A549 (cell line): ENCODE measurements at regions not wholly inside any gene's neighbourhood (a gene's known extent, or its start where the extent isn't known, plus 50 kb on each side); places are given as distances from the start of the nearest gene placed in this dataset.
A peak's percentile ranks its signal among the peaks of the same experiment; 100 is the strongest.

ENCODE experiments used
- ATAC-seq, 2 experiments: fragments of 200-7000 bp in 1 of 2; fragments of >200 bp in 1 of 2; cut with Nextera tagmentation in 1 of 2; cut with Tn5 transposase in 1 of 2; 3 replicates each; pipeline versions ENCODE4 v1.8.0 to v1.9.1; 2018 to 2020; ENCODE audit warnings: mild to moderate bottlenecking in 1 of 2, moderate library complexity in 1 of 2
- CTCF ChIA-PET: fragments of 300-600 bp; sonication (Branson Sonifier 250); formaldehyde crosslinking; extraction: SDS; loops from one replicate; lab custom pipeline; 2021; ENCODE audit warnings: antibody characterized with exemption, inconsistent platforms; lab: Yijun Ruan, JAX
- POLR2A ChIA-PET: fragments of 350-600 bp; formaldehyde crosslinking; extraction: SDS; loops from one replicate; lab custom pipeline; 2021; ENCODE audit warnings: antibody characterized with exemption, inconsistent platforms; lab: Yijun Ruan, JAX
- DNase-seq, 2 experiments: peaks; one replicate each; pipeline versions ENCODE4 v3.0.0 to v3.0.0-alpha.2; 2011 to 2016; ENCODE audit warnings: low read depth in 1 of 2, low spot score in 1 of 2
- FAIRE-seq: peaks from 2 replicates; lab custom pipeline; 2011; peaks lifted over from hg19 to GRCh38; lab: Jason Lieb, UNC
- H3K27ac ChIP-seq, 2 experiments: fragments of >200 bp; sonication (Bioruptor Twin); formaldehyde crosslinking; 3 replicates each; pipeline ENCODE4 v1.5.1; 2016 to 2017
- H3K4me1 ChIP-seq: fragments of >200 bp; sonication (Bioruptor Twin); formaldehyde crosslinking; 3 replicates; pipeline ENCODE4 v1.6.1; 2016
- H3K4me2 ChIP-seq: fragments of >200 bp; sonication (Bioruptor Twin); formaldehyde crosslinking; 3 replicates; pipeline ENCODE4 v1.6.1; 2016
- H3K4me3 ChIP-seq: fragments of >200 bp; sonication (Bioruptor Twin); formaldehyde crosslinking; 3 replicates; pipeline ENCODE4 v1.5.1; 2016
- H3K9me3 ChIP-seq: fragments of >200 bp; sonication (Bioruptor Twin); formaldehyde crosslinking; 3 replicates; pipeline ENCODE4 v1.6.1; 2016
- CHD2 ChIP-seq: fragments of 150-350 bp; IDR thresholded peaks from 2 replicates; pipeline ENCODE4 v1.6.1; 2014; ENCODE audit warnings: low read length; ENCODE audit not compliant: partially characterized antibody
- EHF ChIP-seq: fragments of 250-450 bp; sonication (Bioruptor Pico); IDR thresholded peaks from 2 replicates; pipeline ENCODE4 v1.5.0; 2020; ENCODE audit warnings: mild to moderate bottlenecking
- EP300 ChIP-seq, 2 experiments: fragments of >200 bp; sonication (Bioruptor Twin); formaldehyde crosslinking; IDR thresholded peaks; 2 replicates in 1 of 2; 3 replicates in 1 of 2; pipeline ENCODE4 v1.6.1; 2016 to 2017
- FOSL2 ChIP-seq, 2 experiments: fragments of 450-650 bp in 1 of 2; fragments of >200 bp in 1 of 2; sonication (Bioruptor Twin) in 1 of 2; formaldehyde crosslinking; IDR thresholded peaks; 2 replicates each; pipeline versions ENCODE4 v1.5.0 to v1.6.1; 2016 to 2020; ENCODE audit warnings: mild to moderate bottlenecking in 1 of 2, moderate library complexity in 1 of 2
- FOXS1 ChIP-seq: fragments of 250-450 bp; sonication (Bioruptor Pico); IDR thresholded peaks from 2 replicates; pipeline ENCODE4 v1.5.0; 2020; ENCODE audit warnings: mild to moderate bottlenecking, moderate library complexity
- GATA3 ChIP-seq: IDR thresholded peaks from 2 replicates; pipeline ENCODE4 v1.6.1; 2012; ENCODE audit warnings: borderline replicate concordance
- HOXA7 ChIP-seq: fragments of 250-450 bp; sonication (Bioruptor Pico); IDR thresholded peaks from 2 replicates; pipeline ENCODE4 v1.5.0; 2020; ENCODE audit warnings: mild to moderate bottlenecking, moderate library complexity
- HOXB13 ChIP-seq: fragments of 250-450 bp; sonication (Bioruptor Pico); IDR thresholded peaks from 2 replicates; pipeline ENCODE4 v1.5.0; 2020; ENCODE audit warnings: low read depth, mild to moderate bottlenecking, moderate library complexity
- HOXB5 ChIP-seq: fragments of 250-450 bp; sonication (Bioruptor Pico); IDR thresholded peaks from 2 replicates; pipeline ENCODE4 v1.5.0; 2020; ENCODE audit warnings: mild to moderate bottlenecking, moderate library complexity
- KDM5A ChIP-seq: fragments of 200-600 bp; sonication (generic); IDR thresholded peaks from 2 replicates; pipeline ENCODE4 v1.6.1; 2016; ENCODE audit warnings: antibody characterized with exemption, mild to moderate bottlenecking
- MAFK ChIP-seq: fragments of 450-650 bp; IDR thresholded peaks from 2 replicates; pipeline ENCODE4 v1.6.1; 2014; ENCODE audit not compliant: partially characterized antibody
- MAZ ChIP-seq: fragments of 150-350 bp; IDR thresholded peaks from 2 replicates; pipeline ENCODE4 v1.6.1; 2014; ENCODE audit warnings: antibody characterized with exemption, low read depth, low read length, borderline replicate concordance
- MYC ChIP-seq: IDR thresholded peaks from 2 replicates; pipeline ENCODE4 v1.6.1; 2012; ENCODE audit warnings: mild to moderate bottlenecking, inconsistent platforms, low read length, improper control_type of control experiment, borderline replicate concordance
- PHF8 ChIP-seq: fragments of 200-600 bp; sonication (generic); IDR thresholded peaks from 2 replicates; pipeline ENCODE4 v1.6.1; 2016; ENCODE audit warnings: low read depth, mild to moderate bottlenecking, antibody characterized with exemption, moderate library complexity, borderline replicate concordance
- POLR2A ChIP-seq: IDR thresholded peaks from 2 replicates; pipeline ENCODE4 v1.6.1; 2012; ENCODE audit warnings: mild to moderate bottlenecking, low read length
- SREBF2 ChIP-seq: fragments of 450-650 bp; IDR thresholded peaks from 2 replicates; pipeline ENCODE4 v1.6.1; 2014; ENCODE audit warnings: mild to moderate bottlenecking, moderate library complexity
- TP53 ChIP-seq: fragments of 250-450 bp; sonication (Bioruptor Pico); IDR thresholded peaks from 2 replicates; pipeline ENCODE4 v1.5.0; 2021; ENCODE audit warnings: mild to moderate bottlenecking, moderate library complexity
- ZFP36 ChIP-seq: fragments of 450-650 bp; IDR thresholded peaks from 2 replicates; pipeline ENCODE4 v1.6.1; 2014; ENCODE audit warnings: borderline replicate concordance; ENCODE audit not compliant: partially characterized antibody
- ZNF302 ChIP-seq: fragments of 250-450 bp; sonication (Bioruptor Pico); IDR thresholded peaks from 2 replicates; pipeline ENCODE4 v1.9.0; 2021; ENCODE audit warnings: inconsistent platforms, mild to moderate bottlenecking, moderate library complexity
- WGBS: methylation state at CpG from one replicate; pipeline ENCODE4 v1.1.6; 2017; ENCODE audit errors: missing lambda C conversion rate; 5-methylcytosine and 5-hydroxymethylcytosine counted together
- TF ChIP-seq, protein P1 (sequence below): fragments of 250-450 bp; sonication (Bioruptor Pico); IDR thresholded peaks from 2 replicates; pipeline ENCODE4 v1.5.0; 2020; ENCODE audit warnings: low read depth, mild to moderate bottlenecking, moderate library complexity
- TF ChIP-seq, protein P2 (sequence below): IDR thresholded peaks from 2 replicates; pipeline ENCODE4 v1.6.1; 2012; ENCODE audit warnings: low read depth, borderline replicate concordance
- TF ChIP-seq, protein P3 (sequence below): fragments of 200-600 bp; sonication (generic); IDR thresholded peaks from 2 replicates; pipeline ENCODE4 v1.6.1; 2016; ENCODE audit warnings: antibody characterized with exemption, mild to moderate bottlenecking, moderate library complexity
- TF ChIP-seq, protein P4 (sequence below): fragments of 450-650 bp; IDR thresholded peaks from 2 replicates; pipeline ENCODE4 v1.6.1; 2014; ENCODE audit warnings: antibody characterized with exemption

DNA sequence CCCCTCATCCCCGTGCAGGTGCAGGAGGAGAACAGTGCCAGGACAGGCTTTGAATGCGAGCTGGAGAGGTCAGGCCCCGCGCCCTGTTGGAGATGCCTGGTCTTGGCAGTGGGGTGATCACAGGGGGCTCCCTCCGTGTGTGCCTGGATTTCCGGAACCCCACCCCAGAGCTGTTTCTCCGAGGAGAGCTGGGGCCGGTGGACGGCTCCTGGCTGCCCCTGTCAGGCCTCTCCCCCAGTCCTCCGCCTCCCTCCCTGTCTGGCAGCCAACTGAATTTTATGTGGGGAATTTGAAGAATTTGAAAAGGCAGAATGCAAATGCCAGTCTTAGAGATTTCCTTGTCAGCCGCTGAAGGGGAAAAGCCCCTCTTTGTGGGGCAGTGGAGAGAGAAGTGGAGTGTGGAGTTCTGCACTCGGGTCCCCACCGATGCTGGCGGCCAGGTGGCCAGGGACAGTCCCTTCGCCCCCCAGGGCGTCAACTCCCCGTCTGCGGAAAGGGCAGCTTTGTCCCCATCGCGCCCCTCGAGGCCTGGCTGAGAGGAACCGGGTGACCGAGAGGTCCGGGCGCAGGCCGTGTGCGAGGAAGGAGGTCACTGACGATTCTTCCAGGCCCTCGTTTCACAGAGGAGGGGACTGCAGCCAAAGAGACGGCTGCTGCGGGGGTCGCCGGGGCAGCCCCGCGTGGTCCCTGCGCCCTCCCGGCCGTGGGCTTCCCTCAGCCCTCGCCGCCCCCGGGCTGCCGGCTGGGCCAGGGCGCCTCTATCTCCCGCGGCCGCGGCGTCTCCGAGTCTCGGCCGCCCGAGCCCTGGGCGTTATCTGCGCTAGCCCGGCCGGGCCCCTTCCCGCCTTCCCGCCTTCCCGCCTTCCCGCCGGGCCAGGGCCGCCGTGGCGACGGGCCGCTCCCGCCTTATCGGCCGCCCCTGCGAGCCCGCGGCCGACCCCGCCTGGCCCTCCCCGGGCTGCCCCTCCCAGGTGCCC lies 56.0 kb upstream of the LCTL start:
- POLR2A ChIA-PET, result no interaction called here
- Histone ChIP-seq H3K9me3 (no peaks in the 10 kb centered on the region), H3K4me2 (no peak overlapping the region), H3K4me1 (peaks cover 18% of the 10 kb centered on the region), H3K27ac (peak overlapping the region in 1 of 2 experiments; percentile 44; a peak in 3 of 6 replicates), H3K4me3 (no peak overlapping the region)
- TF ChIP-seq MAZ (no peak), ZNF302 (no peak), PHF8 (no peak), EHF (no peak), CHD2 (no peak), HOXA7 (CRISPR knock-in tag) (no peak), SREBF2 (no peak), TP53 (CRISPR knock-in tag) (no peak), FOXS1 (no peak)
- TF ChIP-seq, protein P1, sequence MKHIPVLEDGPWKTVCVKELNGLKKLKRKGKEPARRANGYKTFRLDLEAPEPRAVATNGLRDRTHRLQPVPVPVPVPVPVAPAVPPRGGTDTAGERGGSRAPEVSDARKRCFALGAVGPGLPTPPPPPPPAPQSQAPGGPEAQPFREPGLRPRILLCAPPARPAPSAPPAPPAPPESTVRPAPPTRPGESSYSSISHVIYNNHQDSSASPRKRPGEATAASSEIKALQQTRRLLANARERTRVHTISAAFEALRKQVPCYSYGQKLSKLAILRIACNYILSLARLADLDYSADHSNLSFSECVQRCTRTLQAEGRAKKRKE (CRISPR knock-in tag), result no peak
- TF ChIP-seq, protein P2, sequence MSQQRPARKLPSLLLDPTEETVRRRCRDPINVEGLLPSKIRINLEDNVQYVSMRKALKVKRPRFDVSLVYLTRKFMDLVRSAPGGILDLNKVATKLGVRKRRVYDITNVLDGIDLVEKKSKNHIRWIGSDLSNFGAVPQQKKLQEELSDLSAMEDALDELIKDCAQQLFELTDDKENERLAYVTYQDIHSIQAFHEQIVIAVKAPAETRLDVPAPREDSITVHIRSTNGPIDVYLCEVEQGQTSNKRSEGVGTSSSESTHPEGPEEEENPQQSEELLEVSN, result no peak
- 91% methylated on average over 73 of the region's 75 CpGs for WGBS
- CTCF ChIA-PET, result interaction anchor here (0.8 to 7.0 kb wide), 22 partner anchors 10 to 282 kb away, joined by 3 to 119 read pairs (median 6); partner anchors contain the start of gene SMAD6
- no peak for FAIRE-seq
- ATAC-seq, result no peak
- no peak for DNase-seq

DNA sequence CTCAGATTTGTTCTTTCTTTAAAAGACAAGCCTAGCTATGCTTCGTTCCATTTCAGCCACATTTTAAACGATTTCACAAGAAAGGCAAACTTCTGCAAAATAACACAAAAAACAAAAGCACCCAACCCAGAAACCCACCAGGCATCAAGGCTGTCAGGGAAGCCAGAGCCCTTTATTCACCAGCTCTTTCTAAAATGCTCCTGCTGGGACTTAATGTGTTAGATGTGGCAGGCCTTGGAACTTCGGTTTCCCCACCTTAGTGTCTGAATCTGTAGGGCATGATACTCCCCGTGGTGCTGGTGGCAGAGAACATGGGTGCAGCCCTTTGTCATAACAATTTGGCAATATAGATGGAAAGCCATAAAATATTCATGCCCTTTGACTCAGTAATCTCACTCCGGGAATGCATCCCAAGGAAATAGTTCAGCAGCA lies 56.8 kb upstream of the LCTL start:
- H3K4me2 ChIP-seq, result no peak overlapping the region
- no peak overlapping the region for H3K27ac ChIP-seq
- peaks cover 14% of the 10 kb centered on the region for H3K4me1 ChIP-seq
- TF ChIP-seq MAFK (no peak), POLR2A (no peak), HOXB13 (no peak), ZNF302 (no peak), FOSL2 (IDR thresholded peaks at IDR 0.05) (no peak), FOSL2 (CRISPR knock-in tag; IDR thresholded peaks at IDR 0.05) (no peak), HOXA7 (CRISPR knock-in tag) (no peak), KDM5A (no peak), MYC (no peak), FOXS1 (no peak), HOXB5 (CRISPR knock-in tag) (no peak), CHD2 (no peak), EP300 (IDR thresholded peaks at IDR 0.05) (no peak), GATA3 (no peak), SREBF2 (no peak), ZFP36 (no peak)
- TF ChIP-seq, protein P3, sequence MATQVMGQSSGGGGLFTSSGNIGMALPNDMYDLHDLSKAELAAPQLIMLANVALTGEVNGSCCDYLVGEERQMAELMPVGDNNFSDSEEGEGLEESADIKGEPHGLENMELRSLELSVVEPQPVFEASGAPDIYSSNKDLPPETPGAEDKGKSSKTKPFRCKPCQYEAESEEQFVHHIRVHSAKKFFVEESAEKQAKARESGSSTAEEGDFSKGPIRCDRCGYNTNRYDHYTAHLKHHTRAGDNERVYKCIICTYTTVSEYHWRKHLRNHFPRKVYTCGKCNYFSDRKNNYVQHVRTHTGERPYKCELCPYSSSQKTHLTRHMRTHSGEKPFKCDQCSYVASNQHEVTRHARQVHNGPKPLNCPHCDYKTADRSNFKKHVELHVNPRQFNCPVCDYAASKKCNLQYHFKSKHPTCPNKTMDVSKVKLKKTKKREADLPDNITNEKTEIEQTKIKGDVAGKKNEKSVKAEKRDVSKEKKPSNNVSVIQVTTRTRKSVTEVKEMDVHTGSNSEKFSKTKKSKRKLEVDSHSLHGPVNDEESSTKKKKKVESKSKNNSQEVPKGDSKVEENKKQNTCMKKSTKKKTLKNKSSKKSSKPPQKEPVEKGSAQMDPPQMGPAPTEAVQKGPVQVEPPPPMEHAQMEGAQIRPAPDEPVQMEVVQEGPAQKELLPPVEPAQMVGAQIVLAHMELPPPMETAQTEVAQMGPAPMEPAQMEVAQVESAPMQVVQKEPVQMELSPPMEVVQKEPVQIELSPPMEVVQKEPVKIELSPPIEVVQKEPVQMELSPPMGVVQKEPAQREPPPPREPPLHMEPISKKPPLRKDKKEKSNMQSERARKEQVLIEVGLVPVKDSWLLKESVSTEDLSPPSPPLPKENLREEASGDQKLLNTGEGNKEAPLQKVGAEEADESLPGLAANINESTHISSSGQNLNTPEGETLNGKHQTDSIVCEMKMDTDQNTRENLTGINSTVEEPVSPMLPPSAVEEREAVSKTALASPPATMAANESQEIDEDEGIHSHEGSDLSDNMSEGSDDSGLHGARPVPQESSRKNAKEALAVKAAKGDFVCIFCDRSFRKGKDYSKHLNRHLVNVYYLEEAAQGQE, result no peak
- TF ChIP-seq, protein P4, sequence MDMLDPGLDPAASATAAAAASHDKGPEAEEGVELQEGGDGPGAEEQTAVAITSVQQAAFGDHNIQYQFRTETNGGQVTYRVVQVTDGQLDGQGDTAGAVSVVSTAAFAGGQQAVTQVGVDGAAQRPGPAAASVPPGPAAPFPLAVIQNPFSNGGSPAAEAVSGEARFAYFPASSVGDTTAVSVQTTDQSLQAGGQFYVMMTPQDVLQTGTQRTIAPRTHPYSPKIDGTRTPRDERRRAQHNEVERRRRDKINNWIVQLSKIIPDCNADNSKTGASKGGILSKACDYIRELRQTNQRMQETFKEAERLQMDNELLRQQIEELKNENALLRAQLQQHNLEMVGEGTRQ, result no peak
- TF ChIP-seq, protein P1 (CRISPR knock-in tag), result no peak
- TF ChIP-seq, all 56 proteins: peak for 0
- 70% methylated on average over 5 of the region's 5 CpGs for WGBS
- no peak for ATAC-seq
- H3K9me3 ChIP-seq, result no peaks in the 10 kb centered on the region
- ChIA-PET CTCF (interaction anchor here (0.8 to 7.0 kb wide), 9 partner anchors 14 to 232 kb away, joined by 3 to 119 read pairs (median 17); no protein-coding TSS in a partner anchor), POLR2A (interaction anchor here (1.1 kb wide), 1 partner anchor 78 kb away, joined by 3 read pairs; no protein-coding TSS in a partner anchor)
- no peak for FAIRE-seq
- no peak for DNase-seq
- H3K4me3 ChIP-seq, result no peak overlapping the region
